Erythroblast (primary cell): ENCODE measurements at regions not wholly inside any gene's neighbourhood (a gene's known extent, or its start where the extent isn't known, plus 50 kb on each side); places are given as distances from the start of the nearest gene placed in this dataset.

ENCODE experiments used
- GATA1 ChIP-seq: IDR thresholded peaks from 2 replicates; pipeline ENCODE4 v1.6.1; 2011; ENCODE audit warnings: low read depth, mild to moderate bottlenecking, control low read depth, low read length, moderate library complexity
- POLR2A ChIP-seq: IDR thresholded peaks from 2 replicates; pipeline ENCODE4 v1.6.1; 2011; ENCODE audit warnings: mild to moderate bottlenecking, low read length

GRCh38 chr20:60822699-60823607 lies 429.1 kb upstream of the CDH4 start:
- TF ChIP-seq POLR2A, result no peak
- no peak for TF ChIP-seq GATA1
